B cell (primary cell): ENCODE measurements at regions not wholly inside any gene's neighbourhood (a gene's known extent, or its start where the extent isn't known, plus 50 kb on each side); places are given as distances from the start of the nearest gene placed in this dataset.

Experiments used
- ATAC-seq: fragments of 200-7000 bp; cut with Tn5 transposase; one replicate; pipeline ENCODE4 v1.10.0; 2021; ENCODE audit warnings: low read depth, mild to moderate bottlenecking, moderate number of reproducible peaks, moderate library complexity
- CTCF ChIA-PET: fragments of 350-600 bp; sonication (Branson Sonifier 250); formaldehyde crosslinking; loops from one replicate; lab custom pipeline; 2021; ENCODE audit warnings: antibody characterized with exemption, inconsistent platforms; lab: Charles Lee
- POLR2A ChIA-PET: fragments of 350-600 bp; sonication (Branson Sonifier 250); formaldehyde crosslinking; loops from one replicate; lab custom pipeline; 2021; ENCODE audit warnings: antibody characterized with exemption; lab: Charles Lee
- DNase-seq: peaks from one replicate; pipeline ENCODE4 v3.0.0; 2013
- H2AFZ ChIP-seq: 2 replicates; pipeline ENCODE4 v1.6.1; 2012; ENCODE audit warnings: mild to moderate bottlenecking, low read depth, low read length; ENCODE audit not compliant: insufficient read depth, poor library complexity, severe bottlenecking
- H3K27ac ChIP-seq, 2 donors: 1 replicate in 1 of 2; 2 replicates in 1 of 2; pipeline ENCODE4 v1.5.1; 2012 to 2013; ENCODE audit warnings: low read length in 2 of 2, mild to moderate bottlenecking in 2 of 2, moderate library complexity in 1 of 2
- H3K27me3 ChIP-seq, 4 experiments: fragments of 200-600 bp in 1 of 4; sonication (generic) in 1 of 4; replicated peaks in 1 of 4; 1 replicate in 2 of 4; 2 replicates in 2 of 4; pipeline versions ENCODE4 v1.6.1 to v1.7.0; 2013 to 2016; ENCODE audit warnings: low read length in 3 of 4, mild to moderate bottlenecking in 2 of 4, mixed read lengths in 1 of 4, moderate library complexity in 1 of 4; ENCODE audit not compliant: insufficient read depth in 4 of 4, control insufficient read depth in 3 of 4; ENCODE audit errors: control extremely low read depth in 1 of 4
- H3K36me3 ChIP-seq, 2 experiments: replicated peaks in 1 of 2; 1 replicate in 1 of 2; 2 replicates in 1 of 2; pipeline versions ENCODE4 v1.6.1 to v1.7.1; 2013; ENCODE audit warnings: low read length in 1 of 2; ENCODE audit not compliant: insufficient read depth in 2 of 2, control insufficient read depth in 1 of 2; ENCODE audit errors: control extremely low read depth in 1 of 2, extremely low read depth in 1 of 2
- H3K4me1 ChIP-seq, 2 donors: fragments of 200-600 bp in 1 of 2; sonication (generic) in 1 of 2; 1 replicate in 1 of 2; 2 replicates in 1 of 2; pipeline versions ENCODE4 v1.5.1 to v1.6.1; 2013 to 2017; ENCODE audit warnings: low read length in 2 of 2; ENCODE audit not compliant: control insufficient read depth in 2 of 2, insufficient read depth in 2 of 2
- H3K4me2 ChIP-seq: replicated peaks from 2 replicates; pipeline ENCODE3; 2012; ENCODE audit warnings: mild to moderate bottlenecking, low read depth, low read length; ENCODE audit not compliant: poor library complexity, severe bottlenecking
- H3K4me3 ChIP-seq, 5 experiments: fragments of 200-600 bp in 1 of 5; sonication (generic) in 1 of 5; 1 replicate in 3 of 5; 2 replicates in 2 of 5; pipeline versions ENCODE4 v1.5.1 to v1.7.0; 2011 to 2016; ENCODE audit warnings: low read length in 4 of 5, mild to moderate bottlenecking in 4 of 5, low read depth in 2 of 5, control low read depth in 1 of 5, moderate library complexity in 1 of 5; ENCODE audit not compliant: insufficient read depth in 1 of 5; ENCODE audit errors: control extremely low read depth in 1 of 5, extremely low read depth in 1 of 5
- H3K79me2 ChIP-seq: fragments of 200-600 bp; sonication (generic); one replicate; pipeline ENCODE4 v1.6.0; 2016; ENCODE audit warnings: low read length; ENCODE audit not compliant: control insufficient read depth, insufficient read depth
- H3K9ac ChIP-seq: fragments of 200-600 bp; sonication (generic); 2 replicates; pipeline ENCODE4 v1.6.1; 2017; ENCODE audit warnings: mild to moderate bottlenecking, low read length, moderate library complexity
- H3K9me3 ChIP-seq, 3 donors: one replicate each; pipeline versions ENCODE4 v1.6.1 to v1.7.1; 2013; ENCODE audit warnings: low read length in 2 of 3; ENCODE audit not compliant: control insufficient read depth in 2 of 3, insufficient read depth in 1 of 3; ENCODE audit errors: control extremely low read depth in 1 of 3
- H4K20me1 ChIP-seq: 2 replicates; pipeline ENCODE4 v1.6.0; 2012; ENCODE audit warnings: mild to moderate bottlenecking, low read length; ENCODE audit not compliant: insufficient read depth, control insufficient read depth, poor library complexity, severe bottlenecking
- H3K27ac Mint-ChIP-seq: one replicate; pipeline ENCODE4 v1.8.0; 2021; ENCODE audit warnings: mixed read lengths
- H3K27me3 Mint-ChIP-seq: one replicate; pipeline ENCODE4 v1.8.0; 2021; ENCODE audit warnings: mixed read lengths
- H3K4me1 Mint-ChIP-seq: one replicate; pipeline ENCODE4 v1.8.0; 2021; ENCODE audit warnings: mixed read lengths
- H3K4me3 Mint-ChIP-seq: one replicate; pipeline ENCODE4 v1.8.0; 2021; ENCODE audit warnings: mixed read lengths
- H3K9me3 Mint-ChIP-seq: one replicate; pipeline ENCODE4 v1.8.0; 2022; ENCODE audit warnings: mixed read lengths; ENCODE audit not compliant: insufficient read depth
- EZH2 ChIP-seq: IDR thresholded peaks from 2 replicates; pipeline ENCODE4 v1.6.1; 2012; ENCODE audit warnings: borderline replicate concordance, low read depth, mild to moderate bottlenecking, moderate library complexity, low read length; ENCODE audit not compliant: insufficient read depth, poor library complexity, severe bottlenecking
- WGBS: methylation state at CpG from one replicate; pipeline ENCODE4 v1.1.5; 2013; ENCODE audit warnings: missing lambda C conversion rate; ENCODE audit not compliant: insufficient coverage; 5-methylcytosine and 5-hydroxymethylcytosine counted together
- intact Hi-C: fragments of 100-400 bp; cut with micrococcal nuclease; formaldehyde crosslinking; loops from one replicate; pipeline ENCODE4 v1.10.0; 2022
- TF ChIP-seq, protein P1 (sequence below): fragments of 200-600 bp; IDR thresholded peaks from one replicate; pipeline ENCODE4 v1.8.0; 2022; ENCODE audit warnings: antibody characterized with exemption, mild to moderate bottlenecking

DNA sequence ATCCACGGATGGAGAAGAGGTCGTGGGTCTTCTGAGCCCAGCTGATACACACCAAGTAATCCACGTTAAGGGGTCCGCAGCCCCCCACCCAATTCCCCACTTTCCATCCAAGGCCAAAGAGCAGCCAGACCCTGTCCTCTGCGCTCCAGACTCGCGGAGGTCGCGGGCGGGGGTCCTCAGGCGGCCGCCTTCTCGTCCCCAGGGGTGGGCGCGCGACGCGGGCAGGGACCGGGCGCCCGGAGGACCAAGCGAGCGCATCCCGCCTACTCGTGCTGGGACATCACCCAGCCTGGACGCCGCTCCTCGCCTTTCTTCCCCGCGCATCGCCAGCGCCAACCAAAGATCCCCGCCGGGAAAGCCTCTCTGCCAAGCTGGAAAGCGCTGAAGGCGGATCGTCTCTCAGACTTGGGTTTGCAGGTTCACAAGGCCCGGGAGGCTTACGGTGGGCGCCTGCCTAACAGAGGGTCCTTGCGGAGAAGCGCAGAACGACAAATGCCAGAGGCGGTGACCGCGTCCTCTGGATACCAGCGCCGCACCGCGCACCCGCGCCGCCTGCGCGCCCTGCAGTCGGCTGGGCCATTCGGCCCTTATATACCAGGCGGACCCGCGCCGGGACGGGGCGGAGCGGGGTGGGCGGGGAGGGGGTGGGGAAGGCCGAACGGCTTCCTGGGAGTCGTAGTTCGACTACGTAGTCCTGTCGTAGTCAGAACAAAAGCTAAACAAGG lies 471.6 kb downstream of the SOX9 start:
- H3K36me3 ChIP-seq: no peaks in the 10 kb centered on the region
- TF ChIP-seq, protein P1, sequence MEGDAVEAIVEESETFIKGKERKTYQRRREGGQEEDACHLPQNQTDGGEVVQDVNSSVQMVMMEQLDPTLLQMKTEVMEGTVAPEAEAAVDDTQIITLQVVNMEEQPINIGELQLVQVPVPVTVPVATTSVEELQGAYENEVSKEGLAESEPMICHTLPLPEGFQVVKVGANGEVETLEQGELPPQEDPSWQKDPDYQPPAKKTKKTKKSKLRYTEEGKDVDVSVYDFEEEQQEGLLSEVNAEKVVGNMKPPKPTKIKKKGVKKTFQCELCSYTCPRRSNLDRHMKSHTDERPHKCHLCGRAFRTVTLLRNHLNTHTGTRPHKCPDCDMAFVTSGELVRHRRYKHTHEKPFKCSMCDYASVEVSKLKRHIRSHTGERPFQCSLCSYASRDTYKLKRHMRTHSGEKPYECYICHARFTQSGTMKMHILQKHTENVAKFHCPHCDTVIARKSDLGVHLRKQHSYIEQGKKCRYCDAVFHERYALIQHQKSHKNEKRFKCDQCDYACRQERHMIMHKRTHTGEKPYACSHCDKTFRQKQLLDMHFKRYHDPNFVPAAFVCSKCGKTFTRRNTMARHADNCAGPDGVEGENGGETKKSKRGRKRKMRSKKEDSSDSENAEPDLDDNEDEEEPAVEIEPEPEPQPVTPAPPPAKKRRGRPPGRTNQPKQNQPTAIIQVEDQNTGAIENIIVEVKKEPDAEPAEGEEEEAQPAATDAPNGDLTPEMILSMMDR: no peak
- no peak for TF ChIP-seq EZH2
- H3K4me1 Mint-ChIP-seq: peaks cover 15% of the 10 kb centered on the region
- no peaks in the 10 kb centered on the region for H3K79me2 ChIP-seq
- no peaks in the 10 kb centered on the region for H4K20me1 ChIP-seq
- H3K4me3 ChIP-seq: peak overlapping the region in 2 of 5 experiments; percentile 7 to 11
- intact Hi-C loops: no loop called here
- peak overlapping the region; percentile 79 for H3K4me3 Mint-ChIP-seq
- H3K4me2 ChIP-seq: peak overlapping the region; percentile 56
- peaks cover 9 to 13% of the 10 kb centered on the region in 2 donors for H3K4me1 ChIP-seq
- peaks cover 60% of the 10 kb centered on the region for H3K27me3 Mint-ChIP-seq
- peaks cover 2% of the 10 kb centered on the region for H3K9me3 Mint-ChIP-seq
- H2AFZ ChIP-seq: peak overlapping the region; percentile 28
- no peak overlapping the region for H3K9ac ChIP-seq
- H3K9me3 ChIP-seq: no peaks in the 10 kb centered on the region
- ATAC-seq (no peak), DNase-seq (peak; percentile 8)
- ChIA-PET POLR2A (interaction anchor here (0.6 kb wide), 1 partner anchor 628 kb away, joined by 4 read pairs; no protein-coding TSS in a partner anchor), CTCF (no interaction called here)
- 2% methylated on average over 71 of the region's 71 CpGs for WGBS
- H3K27ac Mint-ChIP-seq: no peak overlapping the region
- no peak overlapping the region for H3K27ac ChIP-seq
- H3K27me3 ChIP-seq: peaks cover 0 to 24% (median 10%) of the 10 kb centered on the region in 4 experiments

DNA sequence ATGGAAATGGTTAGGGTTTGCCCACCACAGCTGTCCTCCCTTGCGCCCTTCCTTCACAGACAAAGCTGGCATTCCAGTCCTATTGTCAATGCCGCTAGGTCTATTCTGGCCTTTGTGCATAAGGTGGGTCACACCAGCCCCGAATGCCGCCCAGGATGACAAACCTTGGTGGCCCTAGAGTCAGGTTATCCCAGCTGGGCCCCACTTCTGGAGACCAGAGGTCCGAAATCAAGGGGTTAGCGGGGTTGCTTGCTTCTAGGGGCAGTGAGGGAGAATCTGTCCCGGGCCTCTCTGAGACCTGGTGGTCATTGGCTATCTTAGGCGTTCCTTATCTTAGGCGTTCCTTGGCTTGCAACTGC lies 472.1 kb downstream of the SOX9 start:
- ATAC-seq (no peak), DNase-seq (no peak)
- POLR2A ChIA-PET: interaction anchor here (0.6 kb wide), 1 partner anchor 627 kb away, joined by 4 read pairs; no protein-coding TSS in a partner anchor
- Histone ChIP-seq H3K36me3 (no peaks in the 10 kb centered on the region), H3K9ac (no peak overlapping the region), H3K79me2 (no peaks in the 10 kb centered on the region), H2AFZ (no peak overlapping the region), H3K27me3 (peaks cover 0 to 24% (median 10%) of the 10 kb centered on the region in 4 experiments), H3K4me3 (no peak overlapping the region), H3K9me3 (no peaks in the 10 kb centered on the region), H3K4me1 (peaks cover 9 to 13% of the 10 kb centered on the region in 2 donors), H4K20me1 (no peaks in the 10 kb centered on the region), H3K27ac (no peak overlapping the region), H3K4me2 (no peak overlapping the region)
- intact Hi-C loops: no loop called here
- H3K27ac Mint-ChIP-seq: no peak overlapping the region
- TF ChIP-seq, protein P1: no peak
- TF ChIP-seq EZH2: no peak
- 84% methylated on average over 9 of the region's 9 CpGs for WGBS
- peaks cover 2% of the 10 kb centered on the region for H3K9me3 Mint-ChIP-seq
- H3K27me3 Mint-ChIP-seq: peaks cover 58% of the 10 kb centered on the region
- CTCF ChIA-PET: no interaction called here
- H3K4me1 Mint-ChIP-seq: peaks cover 15% of the 10 kb centered on the region
- H3K4me3 Mint-ChIP-seq: peak overlapping the region; percentile 54
